ENCODE measurements at regions not wholly inside any gene's neighbourhood (a gene's known extent, or its start where the extent isn't known, plus 50 kb on each side); places are given as distances from the start of the nearest gene placed in this dataset.

- no peak for DNase-seq
Measured at GRCh38 chr2:16328521-16329190, 337.0 kb downstream of the CYRIA start.

DNA sequence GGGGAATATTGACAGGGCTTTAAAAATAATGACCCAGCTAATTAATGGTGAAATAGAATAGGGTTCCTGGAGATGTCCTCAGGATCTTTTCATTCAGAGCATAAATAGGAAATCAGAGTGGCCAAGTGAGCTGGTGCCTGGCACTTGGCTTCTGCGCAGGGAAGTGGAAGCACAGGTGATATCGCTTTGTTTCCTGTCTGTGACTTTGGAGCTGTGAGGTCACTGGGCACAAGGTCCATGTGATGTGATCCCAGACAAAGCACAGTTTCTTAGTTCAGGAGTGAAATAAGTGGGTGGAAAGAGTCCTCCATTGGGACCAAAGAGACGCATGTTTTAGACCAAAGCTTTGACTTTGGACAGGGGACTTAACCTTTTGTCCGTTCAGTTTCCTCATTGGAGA is 338.3 kb downstream of the CYRIA start:
- no peak for DNase-seq

- no peak for DNase-seq
Measured at GRCh38 chr2:16326711-16327300, 338.8 kb downstream of the CYRIA start.

DNA sequence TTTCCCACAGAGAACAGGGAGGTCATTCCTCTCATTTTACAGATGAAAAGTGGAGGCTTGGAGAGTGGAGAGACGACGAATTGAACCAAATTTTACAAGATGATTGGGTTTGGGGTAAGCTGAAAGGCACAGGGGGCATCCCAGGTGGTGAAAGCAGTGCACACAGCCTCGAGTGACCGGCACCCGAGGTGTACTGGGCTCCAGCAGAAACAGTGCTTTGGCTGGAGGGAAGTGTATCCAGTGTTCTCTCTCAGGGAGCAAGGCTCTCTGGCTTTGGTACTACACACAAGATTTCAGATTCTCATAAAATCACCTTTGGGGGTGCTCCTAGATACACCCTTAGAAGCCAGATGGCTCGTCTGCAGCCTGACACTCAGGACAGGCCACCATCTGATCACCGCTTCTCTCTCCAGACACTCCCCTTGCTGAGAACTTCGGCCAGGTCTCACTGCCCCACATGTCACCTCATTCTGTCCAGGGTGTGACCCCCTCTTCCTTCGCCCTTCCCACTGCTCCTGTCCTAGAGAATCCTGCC is 339.6 kb downstream of the CYRIA start:
- DNase-seq: no peak

DNA sequence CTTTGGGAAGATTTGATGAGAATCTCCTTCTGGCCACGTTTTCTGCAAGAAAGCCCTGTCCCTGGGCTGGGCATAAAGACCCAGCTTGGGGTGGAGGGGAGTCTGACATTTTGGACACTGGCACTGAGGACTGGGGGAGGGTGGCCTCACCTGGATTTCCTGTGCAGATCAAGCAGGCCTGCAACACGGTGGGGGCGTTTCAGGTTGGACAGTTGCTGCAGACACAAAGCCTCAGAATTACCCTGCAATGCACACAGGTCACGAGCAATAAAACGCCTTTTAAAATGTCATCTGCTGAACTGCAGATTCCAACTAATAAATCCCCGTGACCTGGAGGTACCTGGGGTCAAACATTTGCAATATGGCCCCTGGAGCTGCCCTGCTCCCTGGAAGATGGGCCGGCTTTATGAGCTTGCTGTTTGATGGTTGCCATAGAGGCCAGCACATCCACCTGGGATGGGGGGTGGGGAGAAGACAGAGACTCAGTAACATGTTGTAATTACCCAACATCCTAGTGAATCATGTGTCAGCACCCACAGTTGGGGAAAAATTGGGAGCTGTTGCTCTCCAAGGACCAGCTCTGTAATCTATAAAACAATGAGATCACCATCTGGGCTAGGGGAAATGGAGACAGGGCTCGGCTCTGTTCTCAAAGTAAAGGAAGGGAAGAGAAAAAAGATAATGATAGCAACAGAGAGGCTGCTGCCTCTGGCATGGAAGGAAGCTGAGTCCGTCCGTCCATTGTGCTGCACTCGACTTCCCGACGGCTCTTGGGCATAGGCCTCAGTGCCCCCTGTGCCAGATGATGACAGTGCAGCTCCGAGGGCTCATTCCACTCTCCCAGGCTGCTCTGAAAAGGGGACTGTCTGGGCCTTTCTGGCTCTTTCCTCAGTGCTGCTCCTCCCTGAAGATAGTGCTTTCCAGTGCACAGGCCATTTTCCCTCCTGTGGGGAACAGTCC is 340.3 kb downstream of the CYRIA start:
- DNase-seq: no peak

DNA sequence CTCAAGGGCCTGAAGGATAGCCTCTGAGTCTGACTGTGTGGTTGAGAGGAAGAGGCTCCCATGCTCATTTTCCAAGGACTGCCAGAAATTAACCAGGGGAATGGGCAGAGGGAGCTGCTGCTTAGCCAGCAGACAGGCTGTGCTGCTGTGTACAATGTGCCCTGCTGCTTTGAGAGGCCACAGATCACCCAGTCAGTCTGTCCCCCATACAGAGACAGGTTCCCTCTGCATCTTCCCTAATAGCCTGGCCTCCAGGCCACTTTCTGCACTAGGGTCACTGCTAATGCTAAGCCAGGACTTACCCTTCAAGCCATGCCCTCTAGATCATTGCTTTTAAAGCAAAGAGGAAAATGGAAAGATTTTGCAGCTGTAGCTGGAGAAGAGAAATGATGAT is 341.1 kb downstream of the CYRIA start:
- DNase-seq: no peak

- DNase-seq: no peak
Measured at GRCh38 chr2:16323551-16324543, 341.8 kb downstream of the CYRIA start.

DNA sequence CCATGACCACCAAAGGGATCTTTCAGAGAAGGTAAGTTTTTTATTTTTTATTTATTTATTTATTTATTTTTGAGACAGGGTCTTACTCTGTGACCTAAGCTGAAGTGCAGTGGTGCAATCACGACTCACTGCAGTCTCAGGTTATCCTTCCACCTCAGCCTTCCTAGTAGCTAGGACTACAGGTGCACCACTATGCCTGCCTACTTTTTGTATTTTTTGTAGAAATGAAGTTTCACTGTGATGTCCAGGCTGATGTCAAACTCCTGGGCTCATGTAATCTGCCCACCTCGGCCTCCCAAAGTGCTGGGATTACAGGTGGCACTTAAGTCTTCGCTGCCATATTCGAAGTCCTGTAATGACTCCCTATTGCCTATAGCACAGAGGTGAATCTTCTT is 342.5 kb downstream of the CYRIA start:
- no peak for DNase-seq

- DNase-seq: no peak
Measured at GRCh38 chr2:16322308-16323125, 343.1 kb downstream of the CYRIA start.

- no peak for DNase-seq
Measured at GRCh38 chr2:16321872-16322271, 343.8 kb downstream of the CYRIA start.

GRCh38 chr2:16321256-16321655 is 344.4 kb downstream of the CYRIA start:
- DNase-seq: no peak

DNA sequence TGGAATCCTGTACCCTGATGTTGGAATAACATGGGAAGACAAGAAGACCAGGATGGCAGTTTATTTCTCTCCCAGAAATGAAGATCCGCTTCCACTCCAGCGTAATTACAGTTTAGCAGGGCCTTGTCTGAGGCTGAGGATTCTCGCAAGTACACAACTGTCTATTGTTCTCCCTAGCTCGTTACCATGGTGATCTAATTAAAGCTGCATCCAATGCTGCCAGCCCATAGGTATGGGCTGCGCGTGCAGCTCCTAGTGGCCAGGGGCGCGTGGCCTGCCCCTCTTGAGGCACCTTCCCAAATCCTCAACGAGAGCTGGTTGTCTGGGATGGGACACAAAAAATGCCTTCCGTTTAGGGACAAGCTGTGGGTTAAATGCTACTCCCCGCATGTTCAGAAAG is 344.9 kb downstream of the CYRIA start:
- no peak for DNase-seq

DNA sequence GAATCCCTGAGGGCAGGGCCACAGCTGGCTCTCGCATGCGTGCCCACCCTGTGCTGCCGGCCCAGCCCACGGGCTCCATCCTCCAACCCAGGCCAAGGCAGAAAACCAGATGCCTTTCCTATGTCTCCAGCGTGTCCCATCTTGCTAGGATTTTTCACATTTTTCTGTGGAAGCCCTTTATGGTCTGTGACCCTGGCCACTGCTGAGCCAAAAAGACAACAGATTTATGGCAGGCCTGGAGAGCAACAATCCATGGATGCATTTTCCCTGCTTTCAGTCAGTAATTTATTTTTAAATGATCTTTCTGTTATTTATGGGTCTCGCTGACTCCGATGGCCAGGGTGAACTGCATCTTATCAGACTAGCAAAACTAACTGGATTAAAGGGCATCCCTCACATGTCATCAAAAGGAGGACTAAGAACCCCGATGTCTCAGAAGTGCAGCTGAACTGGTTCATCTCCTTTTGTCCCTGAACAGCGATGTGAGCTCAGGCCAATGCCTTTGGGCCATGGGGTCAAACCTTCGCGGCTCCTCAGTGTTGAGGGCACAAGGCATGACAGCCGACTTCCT is 346.0 kb downstream of the CYRIA start:
- no peak for DNase-seq

GRCh38 chr2:16318474-16319195 is 347.0 kb downstream of the CYRIA start:
- no peak for DNase-seq

DNA sequence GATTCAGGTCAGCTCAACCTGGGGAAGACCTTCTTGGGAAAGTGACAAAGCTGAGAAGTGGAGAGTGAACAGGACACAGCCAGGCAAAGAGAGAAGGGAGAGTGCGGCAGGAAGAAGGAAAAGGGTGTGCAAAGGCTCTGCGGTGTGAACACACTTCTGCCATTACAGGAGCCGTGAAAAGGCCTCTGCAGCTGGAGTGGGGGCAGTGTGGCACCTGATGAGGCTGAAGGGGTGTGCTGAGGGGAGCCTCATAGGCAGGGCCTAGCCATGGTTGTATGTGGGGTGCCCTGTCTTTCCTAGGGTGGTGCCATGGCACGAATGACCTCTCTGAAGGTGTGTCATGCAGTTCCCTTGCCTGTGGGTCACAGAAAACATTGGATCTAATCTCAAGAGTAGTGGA is 347.6 kb downstream of the CYRIA start:
- no peak for DNase-seq

DNA sequence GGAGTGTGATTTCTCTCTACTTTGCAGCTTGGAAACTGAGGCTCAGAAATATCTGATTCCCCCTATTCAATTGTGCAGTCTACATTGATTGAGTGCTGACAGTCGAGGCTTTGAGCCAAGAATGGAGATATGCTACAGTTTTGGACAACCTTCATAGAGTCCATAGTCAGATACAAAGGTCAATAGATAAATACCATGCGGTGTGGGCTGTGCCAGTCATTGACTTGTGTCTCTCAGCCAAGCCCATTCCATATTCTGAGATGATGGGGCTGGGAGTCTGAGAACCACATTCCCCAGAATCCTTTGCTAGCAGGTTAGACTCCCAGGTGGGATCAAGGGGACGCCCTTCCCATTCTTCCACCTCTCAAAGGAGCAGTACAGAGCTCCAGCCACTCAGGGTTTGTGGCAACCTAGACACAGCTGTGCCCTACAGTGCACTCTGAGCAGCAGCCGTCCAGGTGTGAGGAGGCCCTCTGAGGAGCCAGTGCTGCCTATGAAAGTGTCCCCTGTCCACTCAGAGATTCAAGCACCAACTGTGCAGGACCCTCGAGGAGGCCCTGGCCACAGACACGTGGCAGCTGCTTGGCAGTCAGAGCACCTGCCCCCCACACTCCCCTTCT is 348.3 kb downstream of the CYRIA start:
- DNase-seq: no peak

DNA sequence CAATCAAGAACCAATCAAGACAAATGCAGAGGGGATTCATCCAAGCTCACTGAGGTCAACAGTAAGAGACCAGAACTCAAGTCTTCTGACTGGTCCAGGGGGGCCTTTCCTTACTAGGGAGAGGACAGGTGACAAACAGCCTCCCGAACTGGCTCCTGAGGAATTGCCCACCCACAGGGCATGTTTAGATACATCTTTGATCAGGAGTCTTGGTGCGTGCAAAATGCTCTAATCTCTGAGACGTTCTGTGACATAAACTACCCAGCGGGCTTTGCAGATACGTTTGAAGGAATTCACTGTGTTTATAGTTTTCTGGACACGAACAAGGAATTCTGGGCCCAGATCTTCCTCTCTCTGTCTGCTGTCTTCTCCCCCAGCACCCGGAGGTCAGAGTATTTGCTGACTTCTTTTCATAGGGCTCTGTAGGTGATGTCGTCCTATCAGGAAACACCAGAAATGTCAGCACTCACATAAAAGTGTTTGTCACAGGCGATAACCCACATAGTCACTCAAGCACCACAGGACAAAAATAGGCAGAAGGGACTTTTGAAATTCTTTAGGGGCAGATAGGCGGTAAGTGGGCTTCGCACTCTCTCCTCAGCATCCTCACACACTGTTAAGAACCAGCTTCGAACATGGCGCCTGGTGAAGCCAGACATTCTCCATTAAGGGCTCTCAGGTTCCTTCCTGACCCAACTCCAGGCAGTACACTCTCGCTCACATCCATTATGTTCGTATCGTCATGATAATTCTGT is 349.0 kb downstream of the CYRIA start:
- no peak for DNase-seq

- DNase-seq: no peak
Measured at GRCh38 chr2:16315908-16316307, 349.7 kb downstream of the CYRIA start.

DNA sequence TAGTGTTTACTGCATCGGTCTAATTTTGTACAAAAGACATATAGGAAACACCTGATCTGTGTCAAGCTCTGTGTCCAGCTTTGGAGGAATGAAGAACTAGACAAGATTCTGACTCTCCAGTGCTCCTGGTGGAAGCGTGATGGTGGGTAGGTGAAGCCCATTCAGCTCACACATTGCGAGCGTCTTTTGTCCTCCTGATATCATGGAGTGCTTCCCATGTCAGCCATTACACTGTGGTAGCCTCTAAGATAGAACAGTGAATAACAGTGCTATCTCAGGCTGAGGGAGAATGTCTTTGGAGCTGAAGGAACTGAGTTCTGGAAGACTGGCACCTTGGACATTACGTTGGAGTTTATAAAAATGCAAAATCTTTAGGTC is 350.2 kb downstream of the CYRIA start:
- no peak for DNase-seq
